Fibroblast of mammary gland (primary cell): ENCODE measurements at regions not wholly inside any gene's neighbourhood (a gene's known extent, or its start where the extent isn't known, plus 50 kb on each side); places are given as distances from the start of the nearest gene placed in this dataset.

Experiments used
- DNase-seq: peaks from one replicate; pipeline ENCODE4 v3.0.0-alpha.2; 2010; ENCODE audit warnings: low read depth
- H3K4me3 ChIP-seq: 2 replicates; pipeline ENCODE4 v1.5.1; 2011; ENCODE audit warnings: low read depth, mild to moderate bottlenecking, low read length, moderate library complexity; ENCODE audit not compliant: control insufficient read depth
- CTCF ChIP-seq: conservative IDR thresholded peaks from 2 replicates; pipeline ENCODE4 v1.5.1; 2011; ENCODE audit warnings: low read depth, low read length, inconsistent platforms; ENCODE audit not compliant: control insufficient read depth, insufficient read depth

GRCh38 chr4:34183926-34184325, 2060.4 kb downstream of the ARAP2 start:
- TF ChIP-seq CTCF, result no peak
- H3K4me3 ChIP-seq, result no peak overlapping the region
- DNase-seq, result peak; percentile 23

GRCh38 chr4:34187056-34187455, 2057.3 kb downstream of the ARAP2 start:
- TF ChIP-seq CTCF, result no peak
- DNase-seq, result no peak
- H3K4me3 ChIP-seq, result no peak overlapping the region

GRCh38 chr4:34191443-34191842, 2052.9 kb downstream of the ARAP2 start:
- no peak for DNase-seq
- no peak overlapping the region for H3K4me3 ChIP-seq
- TF ChIP-seq CTCF, result no peak

- TF ChIP-seq CTCF, result no peak
- H3K4me3 ChIP-seq, result no peak overlapping the region
- peak; percentile 79 for DNase-seq
Observed at GRCh38 chr4:34193451-34194154, 2050.7 kb downstream of the ARAP2 start.

- DNase-seq, result no peak
- no peak for TF ChIP-seq CTCF
- no peak overlapping the region for H3K4me3 ChIP-seq
Observed at GRCh38 chr4:34194585-34194984, 2049.7 kb downstream of the ARAP2 start.

- DNase-seq, result no peak
- H3K4me3 ChIP-seq, result no peak overlapping the region
- TF ChIP-seq CTCF, result no peak
Observed at GRCh38 chr4:34196375-34196774, 2047.9 kb downstream of the ARAP2 start.

- H3K4me3 ChIP-seq, result no peak overlapping the region
- no peak for DNase-seq
- no peak for TF ChIP-seq CTCF
Observed at GRCh38 chr4:34198966-34199365, 2045.3 kb downstream of the ARAP2 start.
